Neuronal stem cell (in vitro differentiated cells): ENCODE measurements at regions not wholly inside any gene's neighbourhood (a gene's known extent, or its start where the extent isn't known, plus 50 kb on each side); places are given as distances from the start of the nearest gene placed in this dataset.
A peak's percentile ranks its signal among the peaks of the same experiment; 100 is the strongest.

ENCODE experiments used
- DNase-seq: peaks from one replicate; pipeline ENCODE4 v3.0.0-alpha.2; 2013; ENCODE audit warnings: low spot score
- H2AFZ ChIP-seq: one replicate; pipeline ENCODE4 v1.6.1; 2013; ENCODE audit warnings: mild to moderate bottlenecking, low read length, inconsistent platforms
- H2AK5ac ChIP-seq: 2 replicates; pipeline ENCODE4 v1.6.1; 2013; ENCODE audit warnings: low read depth, mild to moderate bottlenecking, inconsistent platforms, low read length, moderate library complexity, mixed read lengths
- H2BK120ac ChIP-seq: 2 replicates; pipeline ENCODE4 v1.6.1; 2013; ENCODE audit warnings: low read depth, mild to moderate bottlenecking, inconsistent platforms, low read length, moderate library complexity, mixed read lengths
- H2BK12ac ChIP-seq: one replicate; pipeline ENCODE4 v1.6.1; 2013; ENCODE audit warnings: low read length, inconsistent platforms
- H2BK15ac ChIP-seq: 2 replicates; pipeline ENCODE4 v1.6.1; 2013; ENCODE audit warnings: mild to moderate bottlenecking, low read length, inconsistent platforms, mixed read lengths
- H2BK5ac ChIP-seq: one replicate; pipeline ENCODE4 v1.6.1; 2013; ENCODE audit warnings: inconsistent platforms, mild to moderate bottlenecking, low read length, moderate library complexity
- H3K14ac ChIP-seq: one replicate; pipeline ENCODE4 v1.6.1; 2013; ENCODE audit warnings: low read length, inconsistent platforms
- H3K18ac ChIP-seq: 2 replicates; pipeline ENCODE4 v1.6.1; 2013; ENCODE audit warnings: low read length, inconsistent platforms
- H3K23ac ChIP-seq: 2 replicates; pipeline ENCODE4 v1.6.1; 2013; ENCODE audit warnings: low read depth, mild to moderate bottlenecking, mixed read lengths, low read length, inconsistent platforms; ENCODE audit not compliant: poor library complexity
- H3K27ac ChIP-seq: replicated peaks from 3 replicates; pipeline ENCODE4 v1.5.1; 2013; ENCODE audit warnings: low read length, inconsistent platforms
- H3K27me3 ChIP-seq, 3 experiments: 2 replicates each; pipeline ENCODE4 v1.6.1; 2013; ENCODE audit warnings: low read length in 3 of 3, mild to moderate bottlenecking in 2 of 3, inconsistent platforms in 1 of 3, low read depth in 1 of 3, mixed read lengths in 1 of 3, moderate library complexity in 1 of 3; ENCODE audit not compliant: control insufficient read depth in 3 of 3, insufficient read depth in 3 of 3
- H3K36me3 ChIP-seq, 2 donors: replicated peaks in 1 of 2; 2 replicates each; pipeline ENCODE4 v1.6.1; 2013; ENCODE audit warnings: low read length in 2 of 2; ENCODE audit not compliant: control insufficient read depth in 2 of 2, insufficient read depth in 2 of 2
- H3K4ac ChIP-seq: 2 replicates; pipeline ENCODE4 v1.6.1; 2013; ENCODE audit warnings: inconsistent platforms, mild to moderate bottlenecking, low read length, moderate library complexity
- H3K4me1 ChIP-seq, 2 donors: 1 replicate in 1 of 2; 2 replicates in 1 of 2; pipeline ENCODE4 v1.6.1; 2013; ENCODE audit warnings: low read length in 2 of 2, low read depth in 1 of 2; ENCODE audit not compliant: control insufficient read depth in 2 of 2, insufficient read depth in 1 of 2
- H3K4me2 ChIP-seq: one replicate; pipeline ENCODE4 v1.6.1; 2013; ENCODE audit warnings: mild to moderate bottlenecking, low read length, inconsistent platforms; ENCODE audit not compliant: insufficient read depth, poor library complexity, severe bottlenecking
- H3K4me3 ChIP-seq, 2 donors: 2 replicates each; pipeline ENCODE4 v1.5.1; 2013; ENCODE audit warnings: low read length in 2 of 2, mild to moderate bottlenecking in 2 of 2, inconsistent platforms in 1 of 2, moderate library complexity in 1 of 2
- H3K79me1 ChIP-seq: one replicate; pipeline ENCODE4 v1.6.1; 2013; ENCODE audit warnings: low read depth, mild to moderate bottlenecking, inconsistent platforms, low read length, moderate library complexity
- H3K9ac ChIP-seq: one replicate; pipeline ENCODE4 v1.6.1; 2013; ENCODE audit warnings: mild to moderate bottlenecking, low read depth, low read length, inconsistent platforms; ENCODE audit not compliant: poor library complexity
- H3K9me3 ChIP-seq, 2 donors: replicated peaks in 1 of 2; 2 replicates each; pipeline versions ENCODE3 to v1.6.1; 2013; ENCODE audit warnings: low read length in 2 of 2, mild to moderate bottlenecking in 2 of 2, inconsistent platforms in 1 of 2, low read depth in 1 of 2, mixed read lengths in 1 of 2, moderate library complexity in 1 of 2; ENCODE audit not compliant: control insufficient read depth in 2 of 2, insufficient read depth in 1 of 2
- H4K8ac ChIP-seq: one replicate; pipeline ENCODE4 v1.6.1; 2013; ENCODE audit warnings: low read depth, mild to moderate bottlenecking, inconsistent platforms, low read length, moderate library complexity
- H4K91ac ChIP-seq: one replicate; pipeline ENCODE4 v1.6.1; 2013; ENCODE audit warnings: low read length, low read depth, mild to moderate bottlenecking, inconsistent platforms; ENCODE audit not compliant: poor library complexity
- WGBS, 2 donors: extraction: QIAGEN DNeasy Blood & Tissue Kit; methylation state at CpG; one replicate each; pipeline ENCODE4 v1.1.7; 2013; ENCODE audit warnings: missing lambda C conversion rate in 2 of 2, mixed read lengths in 1 of 2; ENCODE audit not compliant: insufficient read length in 2 of 2, insufficient replicate concordance in 1 of 2; ENCODE audit errors: extremely low coverage in 2 of 2; 5-methylcytosine and 5-hydroxymethylcytosine counted together

- Histone ChIP-seq H3K9me3 (no peaks in the 10 kb centered on the region), H3K4me1 (peaks cover 2 to 3% of the 10 kb centered on the region in 2 donors), H2BK120ac (no peak overlapping the region), H3K14ac (no peak overlapping the region), H3K27me3 (no peaks in the 10 kb centered on the region), H2AFZ (no peak overlapping the region), H4K8ac (no peak overlapping the region), H3K23ac (no peak overlapping the region), H2BK12ac (no peak overlapping the region), H3K4me2 (no peak overlapping the region), H3K9ac (no peak overlapping the region), H3K18ac (no peak overlapping the region), H3K27ac (no peak overlapping the region), H4K91ac (no peak overlapping the region), H3K79me1 (no peaks in the 10 kb centered on the region), H2BK15ac (no peak overlapping the region), H3K36me3 (no peaks in the 10 kb centered on the region), H3K4me3 (no peak overlapping the region), H2AK5ac (no peak overlapping the region), H3K4ac (no peak overlapping the region), H2BK5ac (no peak overlapping the region)
- no peak for DNase-seq
- no CpG with 5 or more reads among the region's 2 CpGs for WGBS, 2 donors
Measured at GRCh38 chr1:187262731-187263130, 434.0 kb downstream of the PLA2G4A start.

GRCh38 chr1:187264995-187265602 is 436.4 kb downstream of the PLA2G4A start:
- Histone ChIP-seq H3K4ac (no peak overlapping the region), H2BK5ac (no peak overlapping the region), H2BK12ac (no peak overlapping the region), H3K27ac (no peak overlapping the region), H3K14ac (no peak overlapping the region), H2BK120ac (no peak overlapping the region), H3K4me3 (no peak overlapping the region), H3K79me1 (no peaks in the 10 kb centered on the region), H4K8ac (no peak overlapping the region), H3K36me3 (no peaks in the 10 kb centered on the region), H3K4me2 (no peak overlapping the region), H3K18ac (no peak overlapping the region), H3K9ac (no peak overlapping the region), H3K4me1 (peaks cover 2 to 3% of the 10 kb centered on the region in 2 donors), H4K91ac (no peak overlapping the region), H3K27me3 (no peaks in the 10 kb centered on the region), H3K9me3 (no peaks in the 10 kb centered on the region), H2BK15ac (no peak overlapping the region), H2AFZ (no peak overlapping the region), H2AK5ac (no peak overlapping the region), H3K23ac (no peak overlapping the region)
- no CpG with 5 or more reads among the region's 4 CpGs for WGBS, 2 donors
- peak; percentile 44 for DNase-seq

- no peaks in the 10 kb centered on the region for H3K9me3 ChIP-seq
- no CpG with 5 or more reads among the region's 4 CpGs for WGBS, 2 donors
- H3K27me3 ChIP-seq: no peaks in the 10 kb centered on the region
- no peaks in the 10 kb centered on the region for H3K79me1 ChIP-seq
- no peak overlapping the region for H3K4me3 ChIP-seq
- no peak overlapping the region for H2BK5ac ChIP-seq
- H3K4me2 ChIP-seq: no peak overlapping the region
- no peak overlapping the region for H2BK12ac ChIP-seq
- H3K36me3 ChIP-seq: no peaks in the 10 kb centered on the region
- H2BK120ac ChIP-seq: no peak overlapping the region
- H4K8ac ChIP-seq: no peak overlapping the region
- DNase-seq: no peak
- H3K27ac ChIP-seq: no peak overlapping the region
- no peak overlapping the region for H3K4ac ChIP-seq
- no peak overlapping the region for H3K9ac ChIP-seq
- H3K18ac ChIP-seq: no peak overlapping the region
- H3K14ac ChIP-seq: no peak overlapping the region
- H2BK15ac ChIP-seq: no peak overlapping the region
- H3K23ac ChIP-seq: no peak overlapping the region
- H2AFZ ChIP-seq: peak overlapping the region; percentile 65
- H4K91ac ChIP-seq: no peak overlapping the region
- no peak overlapping the region for H2AK5ac ChIP-seq
- H3K4me1 ChIP-seq: peaks cover 2 to 3% of the 10 kb centered on the region in 2 donors
Measured at GRCh38 chr1:187266051-187266450, 437.3 kb downstream of the PLA2G4A start.

- no peak overlapping the region for H3K27ac ChIP-seq
- H3K4me3 ChIP-seq: no peak overlapping the region
- no CpG with 5 or more reads among the region's 1 CpG for WGBS, 2 donors
- H3K36me3 ChIP-seq: no peaks in the 10 kb centered on the region
- no peak overlapping the region for H2AFZ ChIP-seq
- no peak overlapping the region for H3K14ac ChIP-seq
- no peak overlapping the region for H2BK120ac ChIP-seq
- H3K18ac ChIP-seq: no peak overlapping the region
- no peak overlapping the region for H3K4ac ChIP-seq
- H2BK15ac ChIP-seq: no peak overlapping the region
- peaks cover 0 to 3% of the 10 kb centered on the region in 2 donors for H3K4me1 ChIP-seq
- no peak overlapping the region for H2AK5ac ChIP-seq
- H3K9me3 ChIP-seq: no peaks in the 10 kb centered on the region
- DNase-seq: no peak
- no peak overlapping the region for H4K8ac ChIP-seq
- no peak overlapping the region for H2BK5ac ChIP-seq
- no peak overlapping the region for H3K23ac ChIP-seq
- H3K27me3 ChIP-seq: no peaks in the 10 kb centered on the region
- H3K4me2 ChIP-seq: no peak overlapping the region
- no peak overlapping the region for H2BK12ac ChIP-seq
- no peaks in the 10 kb centered on the region for H3K79me1 ChIP-seq
- no peak overlapping the region for H3K9ac ChIP-seq
- H4K91ac ChIP-seq: no peak overlapping the region
Measured at GRCh38 chr1:187267827-187268226, 439.1 kb downstream of the PLA2G4A start.
